GM12864 (cell line): ENCODE measurements at regions not wholly inside any gene's neighbourhood (a gene's known extent, or its start where the extent isn't known, plus 50 kb on each side); places are given as distances from the start of the nearest gene placed in this dataset.
A peak's percentile ranks its signal among the peaks of the same experiment; 100 is the strongest.
"Not testable (repeated sequence)": the region's sequence is repeated elsewhere in the genome, so short reads cannot be mapped to it uniquely, and the experiment has no call there.

Source experiments
- DNase-seq: peaks from one replicate; pipeline ENCODE4 v3.0.0-alpha.2; 2011; ENCODE audit warnings: low read depth
- H3K4me3 ChIP-seq: 2 replicates; pipeline ENCODE4 v1.5.1; 2011; ENCODE audit warnings: mild to moderate bottlenecking, low read depth, low read length, control low read depth
- TF ChIP-seq, protein P1 (sequence below): IDR thresholded peaks from 2 replicates; pipeline ENCODE4 v1.5.1; 2011; ENCODE audit warnings: low read depth, mild to moderate bottlenecking, moderate library complexity, low read length, control low read depth, inconsistent platforms; ENCODE audit errors: missing control alignments

DNA sequence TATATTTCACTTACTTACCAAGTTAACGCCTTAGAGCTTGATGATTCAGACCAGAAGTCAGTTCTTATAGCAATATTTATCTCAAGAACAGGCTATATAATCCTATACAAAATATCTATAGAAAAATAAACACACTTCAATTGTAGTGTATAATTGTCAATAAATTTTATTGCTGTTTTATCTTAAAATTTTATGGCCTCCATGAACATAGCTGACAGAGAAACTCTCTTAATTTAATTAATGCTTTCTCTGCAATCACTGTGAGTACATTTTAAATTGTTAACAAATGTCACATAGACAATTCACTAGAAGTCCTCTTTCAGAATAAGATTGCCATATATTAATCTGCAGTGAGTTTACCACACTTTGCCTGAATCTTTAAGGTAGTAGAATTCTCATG, 178.6 kb downstream of the RFPL4B start:
- H3K4me3 ChIP-seq = no peak overlapping the region
- no peak for DNase-seq
- TF ChIP-seq, protein P1, sequence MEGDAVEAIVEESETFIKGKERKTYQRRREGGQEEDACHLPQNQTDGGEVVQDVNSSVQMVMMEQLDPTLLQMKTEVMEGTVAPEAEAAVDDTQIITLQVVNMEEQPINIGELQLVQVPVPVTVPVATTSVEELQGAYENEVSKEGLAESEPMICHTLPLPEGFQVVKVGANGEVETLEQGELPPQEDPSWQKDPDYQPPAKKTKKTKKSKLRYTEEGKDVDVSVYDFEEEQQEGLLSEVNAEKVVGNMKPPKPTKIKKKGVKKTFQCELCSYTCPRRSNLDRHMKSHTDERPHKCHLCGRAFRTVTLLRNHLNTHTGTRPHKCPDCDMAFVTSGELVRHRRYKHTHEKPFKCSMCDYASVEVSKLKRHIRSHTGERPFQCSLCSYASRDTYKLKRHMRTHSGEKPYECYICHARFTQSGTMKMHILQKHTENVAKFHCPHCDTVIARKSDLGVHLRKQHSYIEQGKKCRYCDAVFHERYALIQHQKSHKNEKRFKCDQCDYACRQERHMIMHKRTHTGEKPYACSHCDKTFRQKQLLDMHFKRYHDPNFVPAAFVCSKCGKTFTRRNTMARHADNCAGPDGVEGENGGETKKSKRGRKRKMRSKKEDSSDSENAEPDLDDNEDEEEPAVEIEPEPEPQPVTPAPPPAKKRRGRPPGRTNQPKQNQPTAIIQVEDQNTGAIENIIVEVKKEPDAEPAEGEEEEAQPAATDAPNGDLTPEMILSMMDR = no peak

GRCh38 chr6:112526594-112526993, 179.5 kb downstream of the RFPL4B start:
- no peak overlapping the region for H3K4me3 ChIP-seq
- TF ChIP-seq, protein P1 = no peak
- DNase-seq = no peak

- DNase-seq, H3K4me3 ChIP-seq: not testable (repeated sequence)
Observed at GRCh38 chr6:112528306-112528705, 181.2 kb downstream of the RFPL4B start.

GRCh38 chr6:112535816-112536215, 188.7 kb downstream of the RFPL4B start:
- no peak overlapping the region for H3K4me3 ChIP-seq
- no peak for DNase-seq
- TF ChIP-seq, protein P1 = no peak

DNA sequence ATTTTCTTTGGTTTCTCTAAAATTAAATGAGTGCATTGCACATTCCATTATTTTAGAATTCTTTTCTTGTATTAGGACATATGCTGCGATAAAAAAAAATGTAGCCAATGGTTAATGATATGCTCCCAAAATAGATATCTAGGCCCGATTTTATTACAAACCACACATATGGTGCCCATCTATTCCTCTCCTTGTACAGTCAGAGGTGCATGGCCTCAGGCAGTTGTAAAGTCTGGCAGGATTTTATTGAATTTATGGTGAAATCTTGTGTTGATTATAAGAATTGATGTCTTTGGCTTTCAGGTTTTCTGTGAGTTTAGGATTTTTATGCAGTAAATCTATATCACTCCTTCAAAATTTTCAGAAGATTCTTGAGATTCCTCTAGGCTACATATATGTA, 192.2 kb downstream of the RFPL4B start:
- DNase-seq = no peak
- no peak overlapping the region for H3K4me3 ChIP-seq
- TF ChIP-seq, protein P1 = no peak

DNA sequence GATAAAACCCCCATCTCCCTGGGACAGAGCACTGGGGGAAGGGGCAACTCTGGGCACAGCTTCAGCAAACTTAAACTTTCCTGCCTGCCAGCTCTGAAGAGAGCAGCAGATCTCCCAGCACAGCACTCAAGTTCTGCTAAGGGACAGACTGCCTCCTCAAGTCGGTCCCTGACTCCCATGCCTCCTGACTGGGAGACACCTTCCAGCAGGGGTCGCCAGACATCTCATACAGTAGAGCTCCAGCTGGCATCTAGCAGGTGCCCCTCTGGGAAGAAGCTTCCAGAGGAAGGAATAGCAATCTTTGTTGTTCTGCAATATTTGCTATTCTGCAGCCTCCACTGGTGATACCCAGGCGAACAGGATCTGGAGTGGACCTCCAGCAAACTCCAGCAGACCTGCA, 194.7 kb downstream of the RFPL4B start:
- DNase-seq = not testable (repeated sequence)
- TF ChIP-seq, protein P1 = peak; percentile 28

DNA sequence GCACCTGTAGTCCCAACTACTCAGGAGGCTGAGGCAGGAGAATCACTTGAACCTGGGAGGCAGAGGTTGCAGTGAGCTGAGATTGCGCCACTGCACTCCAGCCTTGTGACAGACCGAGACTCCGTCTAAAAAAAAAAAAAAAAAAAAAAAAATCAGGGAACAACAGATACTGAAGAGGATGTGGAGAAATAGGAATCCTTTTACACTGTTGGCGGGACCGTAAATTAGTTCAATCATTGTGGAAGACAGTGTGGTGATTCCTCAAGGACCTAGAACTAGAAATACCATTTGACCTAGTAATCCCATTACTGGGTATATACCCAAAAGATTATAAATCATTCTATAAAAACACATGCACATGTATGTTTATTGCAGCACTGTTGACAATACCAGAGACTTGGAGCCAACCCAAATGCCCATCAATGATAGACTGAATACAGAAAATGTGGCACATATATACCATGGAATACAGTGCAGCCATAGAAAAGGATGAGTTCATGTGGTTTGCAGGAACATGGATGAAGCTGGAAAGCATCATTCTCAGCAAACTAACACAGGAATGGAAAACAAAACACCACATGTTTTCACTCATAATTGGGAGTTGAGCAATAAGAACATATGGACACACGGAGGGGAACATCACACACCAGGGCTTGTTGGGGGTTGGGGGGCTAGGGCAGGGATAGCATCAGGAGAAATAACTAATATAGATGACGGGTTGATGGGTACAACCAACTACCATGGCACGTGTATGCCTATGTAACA, 200.4 kb downstream of the RFPL4B start:
- not testable (repeated sequence) for H3K4me3 ChIP-seq, DNase-seq

More for the DNA sequence above, 194.7 kb downstream of the RFPL4B start:
- H3K4me3 ChIP-seq = not testable (repeated sequence)

DNA sequence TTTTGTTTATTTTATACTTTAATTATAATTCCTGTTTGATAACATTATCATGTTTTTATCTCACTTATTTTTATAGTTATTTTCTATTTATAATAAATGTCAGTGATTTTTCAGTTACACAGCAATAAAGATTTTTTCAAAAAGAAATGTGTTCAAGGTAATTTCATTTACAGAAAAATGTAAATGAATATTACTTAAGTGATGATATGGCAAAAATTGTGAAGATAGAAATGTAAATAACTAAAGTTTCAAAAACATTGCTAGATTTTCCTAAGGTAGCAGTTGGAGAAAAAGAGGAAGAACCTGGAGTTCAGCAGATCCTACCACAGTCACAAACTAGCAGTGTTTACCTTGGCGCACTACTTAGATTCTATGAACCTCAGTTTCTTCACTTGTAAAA, 202.6 kb downstream of the RFPL4B start:
- TF ChIP-seq, protein P1 = no peak

More for the DNA sequence above, 202.6 kb downstream of the RFPL4B start:
- no peak for DNase-seq
- H3K4me3 ChIP-seq = no peak overlapping the region
